ENCODE measurements at regions not wholly inside any gene's neighbourhood (a gene's known extent, or its start where the extent isn't known, plus 50 kb on each side); places are given as distances from the start of the nearest gene placed in this dataset.

GRCh38 chr5:20114526-20114925, 126.5 kb upstream of the CDH18 start:
- DNase-seq, result no peak

GRCh38 chr5:20113931-20114330, 125.9 kb upstream of the CDH18 start:
- DNase-seq, result no peak

DNA sequence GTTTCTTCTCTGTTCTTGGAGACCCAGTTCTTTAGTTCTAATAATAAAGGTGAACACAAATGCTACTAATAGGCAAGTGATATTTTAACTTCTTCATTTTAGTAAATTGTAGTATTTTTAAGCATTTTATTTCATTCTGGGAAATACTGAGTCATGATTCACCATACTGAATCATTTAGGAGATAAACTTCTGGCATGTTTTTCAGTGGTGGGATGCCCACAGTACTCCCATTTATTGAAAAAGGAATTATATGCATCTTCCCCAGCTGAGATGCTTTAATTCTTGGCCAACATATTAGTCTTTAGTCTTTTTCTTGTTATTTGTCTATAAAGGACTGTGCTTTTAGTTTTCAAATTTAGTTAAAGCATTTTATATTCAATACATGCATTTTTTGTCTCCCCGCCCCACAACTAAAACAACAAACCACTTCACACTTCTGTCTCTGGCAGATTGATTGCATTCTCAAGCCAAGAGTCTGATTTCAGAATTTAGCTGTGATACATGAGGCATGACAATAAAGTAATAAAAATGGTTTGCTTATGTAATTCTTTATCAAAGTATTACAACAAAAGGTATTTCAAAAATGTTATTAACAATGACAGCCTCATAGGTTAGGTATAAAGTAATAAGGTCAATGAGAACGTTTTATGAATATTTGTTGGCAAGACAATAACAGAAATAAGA, 125.2 kb upstream of the CDH18 start:
- no peak for DNase-seq

- no peak for DNase-seq
Observed at GRCh38 chr5:20109326-20109725, 121.3 kb upstream of the CDH18 start.

GRCh38 chr5:20105915-20106314, 117.9 kb upstream of the CDH18 start:
- no peak for DNase-seq

- no peak for DNase-seq
Observed at GRCh38 chr5:20102293-20102692, 114.3 kb upstream of the CDH18 start.

GRCh38 chr5:20098694-20099093, 110.7 kb upstream of the CDH18 start:
- no peak for DNase-seq

- no peak for DNase-seq
Observed at GRCh38 chr5:20088361-20088760, 100.4 kb upstream of the CDH18 start.

GRCh38 chr5:20087299-20087698, 99.3 kb upstream of the CDH18 start:
- DNase-seq, result no peak

- no peak for DNase-seq
Observed at GRCh38 chr5:20077186-20077585, 89.2 kb upstream of the CDH18 start.

GRCh38 chr5:20056933-20057332, 68.9 kb upstream of the CDH18 start:
- DNase-seq, result no peak

- DNase-seq, result peak in 1 of 58 donors; percentile 3
Observed at GRCh38 chr5:20055301-20055700, 67.3 kb upstream of the CDH18 start.

DNA sequence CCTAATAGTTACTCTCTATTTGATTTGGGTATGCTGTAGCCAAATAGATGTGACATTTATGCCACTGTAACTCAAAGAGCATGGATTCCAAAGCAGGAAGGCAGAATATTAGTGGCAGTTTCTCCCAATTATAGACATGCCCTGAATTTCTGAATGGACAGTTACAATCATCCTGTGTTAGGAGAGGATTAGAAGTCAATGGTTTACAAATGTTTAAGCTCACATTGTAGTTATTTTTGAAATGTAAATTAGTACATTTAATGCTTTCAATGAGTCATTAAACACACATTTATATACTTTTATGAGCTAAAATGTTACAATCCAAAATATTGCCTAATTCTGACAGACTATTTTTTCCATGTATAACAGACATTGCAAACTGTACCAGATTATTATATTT, 62.3 kb upstream of the CDH18 start:
- DNase-seq, result no peak

- no peak for DNase-seq
Observed at GRCh38 chr5:20044460-20044859, 56.5 kb upstream of the CDH18 start.

DNA sequence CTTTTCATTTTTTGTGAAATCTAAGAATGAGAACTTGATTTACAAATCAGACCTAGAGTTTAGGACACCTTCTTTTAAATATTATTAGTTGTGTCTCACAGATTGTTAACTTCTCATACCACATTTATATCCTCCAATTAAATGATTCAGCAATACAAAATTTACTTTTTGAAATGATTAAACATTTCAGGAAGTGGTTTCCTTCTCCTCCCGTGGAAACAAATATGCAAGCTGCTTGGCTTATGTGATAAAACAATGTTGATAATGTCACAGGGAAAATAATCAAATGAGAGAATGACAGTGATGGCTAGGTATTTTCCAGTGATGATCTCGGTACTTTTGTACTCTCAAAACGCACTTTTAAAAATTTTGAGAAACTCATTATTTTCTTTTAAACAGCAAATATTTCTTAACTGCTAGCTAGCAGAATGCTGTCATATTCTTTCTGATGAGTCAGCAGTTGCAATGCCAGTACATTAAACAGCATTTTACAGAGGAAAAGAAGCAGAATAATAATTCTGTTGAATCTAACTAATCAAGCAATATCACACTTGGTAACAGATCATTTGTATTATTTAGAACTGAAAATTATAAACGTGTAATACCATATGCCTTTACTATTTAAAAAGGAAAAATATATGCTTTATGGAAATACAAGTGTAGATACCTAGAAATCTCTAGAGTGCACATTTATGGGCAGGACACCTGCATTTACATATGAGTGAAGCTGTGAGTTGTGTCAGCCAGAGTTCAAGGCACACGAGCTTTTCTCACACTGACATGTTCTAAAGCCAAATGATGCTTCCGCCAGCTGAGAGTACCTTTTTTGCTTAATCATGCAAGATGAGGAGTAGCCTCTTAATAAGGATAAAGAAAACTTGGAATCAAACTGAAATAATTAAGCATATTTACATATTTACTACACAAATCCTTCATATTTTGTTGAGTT, 53.6 kb upstream of the CDH18 start:
- no peak for DNase-seq

DNA sequence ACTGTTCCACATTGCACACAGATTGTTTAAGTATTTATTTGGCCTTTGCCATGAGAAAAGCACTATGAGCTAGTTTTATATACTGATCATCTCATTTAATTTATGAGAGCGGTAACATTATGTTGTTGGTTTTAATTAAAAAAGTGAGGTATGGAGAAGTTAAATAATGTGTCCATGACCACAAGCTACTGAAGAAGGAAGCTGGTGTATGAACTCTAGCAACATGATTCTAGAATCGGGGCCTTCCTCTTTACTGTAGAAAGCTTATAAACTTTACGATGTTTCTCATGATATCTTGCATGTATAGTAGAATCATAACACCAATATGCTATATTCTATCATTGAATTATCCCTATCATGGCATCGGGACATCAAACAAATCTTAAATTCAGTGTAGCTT, 52.9 kb upstream of the CDH18 start:
- no peak for DNase-seq
